ENCODE measurements at regions not wholly inside any gene's neighbourhood (a gene's known extent, or its start where the extent isn't known, plus 50 kb on each side); places are given as distances from the start of the nearest gene placed in this dataset.

DNA sequence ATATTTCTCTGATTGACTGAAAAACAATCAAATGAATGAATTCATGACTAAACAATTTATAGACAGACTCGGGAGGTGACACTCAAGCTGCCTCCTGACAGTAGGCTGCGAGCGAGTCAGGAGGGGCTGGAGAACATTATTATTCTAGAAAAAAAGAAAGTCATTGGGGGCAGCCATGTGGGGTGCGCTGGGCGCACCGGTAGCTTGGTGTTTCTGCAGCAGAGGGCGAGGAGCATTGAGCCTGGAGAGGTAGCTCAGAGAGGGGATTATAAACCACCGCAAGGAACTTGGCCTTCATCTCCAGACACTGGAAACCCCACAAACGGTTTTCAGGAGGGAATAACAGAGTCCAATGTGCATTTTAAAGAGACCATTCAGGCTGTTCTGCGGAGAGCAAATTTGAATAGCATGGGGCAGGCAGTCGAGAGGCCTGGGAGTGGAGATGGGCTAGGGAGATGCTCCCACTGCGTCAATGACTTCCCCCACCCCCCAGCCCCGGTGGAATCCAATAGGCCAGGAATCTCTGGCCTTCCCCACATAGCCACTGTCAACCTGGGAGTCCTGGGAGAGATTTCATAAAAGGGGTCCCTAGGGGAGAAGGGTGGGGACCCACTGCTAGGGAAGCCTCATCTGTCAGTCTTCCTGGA is 168.3 kb downstream of the BCOR start:
- Histone ChIP-seq H3K56ac (ENCODE audit: insufficient read length, low read depth, low read length) (no peak overlapping the region), H2BK15ac (ENCODE audit: low read depth, low read length) (no peak overlapping the region), H3K14ac (ENCODE audit: insufficient read depth, low read length) (no peak overlapping the region), H3K27me3 (ENCODE audit: insufficient read depth, low read length) (no peaks in the 10 kb centered on the region), H3K27ac (ENCODE audit: insufficient read length, low read depth, low read length) (no peak overlapping the region), H3K18ac (ENCODE audit: insufficient read length, low read depth, low read length) (no peak overlapping the region), H3K9ac (ENCODE audit: extremely low read depth, insufficient read length, low read length) (no peak overlapping the region), H3K23me2 (ENCODE audit: insufficient read length, low read depth, low read length, poor library complexity, severe bottlenecking) (no peaks in the 10 kb centered on the region), H3K79me1 (ENCODE audit: insufficient read depth, low read depth, low read length, poor library complexity, severe bottlenecking) (no peaks in the 10 kb centered on the region), H2BK120ac (ENCODE audit: low read depth, low read length, poor library complexity, severe bottlenecking) (no peak overlapping the region), H4K5ac (ENCODE audit: insufficient read length, low read depth, low read length) (no peak overlapping the region), H4K20me1 (ENCODE audit: control insufficient read depth, insufficient read depth, insufficient read length) (no peaks in the 10 kb centered on the region), H4K8ac (replicated peaks; ENCODE audit: insufficient read length, low read depth, low read length) (no peak overlapping the region), H3K9me3 (ENCODE audit: control insufficient read depth, low read depth, low read length) (no peaks in the 10 kb centered on the region), H3K23ac (ENCODE audit: insufficient read length, low read depth, low read length) (no peak overlapping the region), H2BK20ac (ENCODE audit: low read depth, low read length, poor library complexity, severe bottlenecking) (no peak overlapping the region), H3K4me1 (ENCODE audit: insufficient read depth, low read length) (0 out of 2 replicates have a peak, but pooled peaks cover 2% of the 10 kb centered on the region), H3K4me2 (ENCODE audit: insufficient read depth, insufficient read length, low read length) (no peak overlapping the region), H3K4ac (ENCODE audit: low read depth, low read length) (no peak overlapping the region), H2BK5ac (ENCODE audit: insufficient read length, low read length) (no peak overlapping the region), H4K91ac (ENCODE audit: insufficient read length, low read depth, low read length) (no peak overlapping the region), H2AFZ (ENCODE audit: low read length) (no peak overlapping the region), H3T11ph (ENCODE audit: low read length) (no peak overlapping the region), H2BK12ac (ENCODE audit: insufficient read length, low read depth, low read length) (no peak overlapping the region), H2AK5ac (ENCODE audit: insufficient read length, low read length) (no peak overlapping the region), H3K79me2 (ENCODE audit: insufficient read depth, low read length) (no peaks in the 10 kb centered on the region)
- Mint-ChIP-seq H3K4me1 (peaks cover 19 to 26% of the 10 kb centered on the region in 2 experiments), H3K9me3 (peaks cover 49 to 71% of the 10 kb centered on the region in 2 experiments), H3K27ac (no peak overlapping the region), H3K27me3 (ENCODE audit: low read depth) (peaks cover 3% of the 10 kb centered on the region), H3K36me3 (ENCODE audit: insufficient read depth in 1 of 3, low read depth in 3 of 3) (peaks cover 0 to 2% (median 2%) of the 10 kb centered on the region in 3 experiments; a peak in 3 of 7 replicates), H3K4me3 (no peak overlapping the region)
- no CpG with 5 or more reads among the region's 13 CpGs for WGBS (ENCODE audit: extremely low coverage, insufficient read length, low lambda C conversion rate)
- TF ChIP-seq, protein P1, sequence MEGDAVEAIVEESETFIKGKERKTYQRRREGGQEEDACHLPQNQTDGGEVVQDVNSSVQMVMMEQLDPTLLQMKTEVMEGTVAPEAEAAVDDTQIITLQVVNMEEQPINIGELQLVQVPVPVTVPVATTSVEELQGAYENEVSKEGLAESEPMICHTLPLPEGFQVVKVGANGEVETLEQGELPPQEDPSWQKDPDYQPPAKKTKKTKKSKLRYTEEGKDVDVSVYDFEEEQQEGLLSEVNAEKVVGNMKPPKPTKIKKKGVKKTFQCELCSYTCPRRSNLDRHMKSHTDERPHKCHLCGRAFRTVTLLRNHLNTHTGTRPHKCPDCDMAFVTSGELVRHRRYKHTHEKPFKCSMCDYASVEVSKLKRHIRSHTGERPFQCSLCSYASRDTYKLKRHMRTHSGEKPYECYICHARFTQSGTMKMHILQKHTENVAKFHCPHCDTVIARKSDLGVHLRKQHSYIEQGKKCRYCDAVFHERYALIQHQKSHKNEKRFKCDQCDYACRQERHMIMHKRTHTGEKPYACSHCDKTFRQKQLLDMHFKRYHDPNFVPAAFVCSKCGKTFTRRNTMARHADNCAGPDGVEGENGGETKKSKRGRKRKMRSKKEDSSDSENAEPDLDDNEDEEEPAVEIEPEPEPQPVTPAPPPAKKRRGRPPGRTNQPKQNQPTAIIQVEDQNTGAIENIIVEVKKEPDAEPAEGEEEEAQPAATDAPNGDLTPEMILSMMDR (conservative IDR thresholded peaks at IDR 0.05), result no peak
- no peak for DNase-seq

Measured in H9 (cell line).